Endothelial cell of umbilical vein (primary cell): ENCODE measurements at regions not wholly inside any gene's neighbourhood (a gene's known extent, or its start where the extent isn't known, plus 50 kb on each side); places are given as distances from the start of the nearest gene placed in this dataset.

Experiments
- BruUV-seq: library from RNA; stranded (reverse); fragments of 400-500 nt; replicated peaks from 2 replicates; lab custom pipeline; 2021; lab: Mats Ljungman, UMichigan
- CTCF ChIA-PET: fragments of 300-600, 350-600 bp; sonication (Branson Sonifier 250); formaldehyde crosslinking; loops from one replicate; lab custom pipeline; 2021; ENCODE audit warnings: antibody characterized with exemption, inconsistent platforms; lab: Charles Lee
- POLR2A ChIA-PET: fragments of 300-600, 350-600 bp; sonication (Branson Sonifier 250); formaldehyde crosslinking; loops from one replicate; lab custom pipeline; 2021; ENCODE audit warnings: antibody characterized with exemption, inconsistent platforms; lab: Charles Lee
- DNase-seq: peaks from one replicate; pipeline ENCODE4 v3.0.0-alpha.2; 2011; ENCODE audit warnings: low read depth, low spot score
- FAIRE-seq: peaks from 2 replicates; lab custom pipeline; 2011; peaks lifted over from hg19 to GRCh38; lab: Jason Lieb, UNC
- H2AFZ ChIP-seq: 2 replicates; pipeline ENCODE4 v1.6.0; 2012; ENCODE audit warnings: low read depth, low read length, control low read depth, inconsistent platforms
- H3K27ac ChIP-seq: 2 replicates; pipeline ENCODE4 v1.5.1; 2011; ENCODE audit warnings: low read depth, mild to moderate bottlenecking, control low read depth, low read length, moderate library complexity; ENCODE audit not compliant: insufficient read depth
- H3K27me3 ChIP-seq, 2 experiments: 2 replicates each; pipeline versions ENCODE4 v1.6.0 to v1.6.1; 2011; ENCODE audit warnings: low read length in 2 of 2, mixed read lengths in 1 of 2; ENCODE audit not compliant: control insufficient read depth in 2 of 2, insufficient read depth in 2 of 2
- H3K36me3 ChIP-seq, 2 experiments: 2 replicates in 1 of 2; 3 replicates in 1 of 2; pipeline ENCODE4 v1.5.1; 2011; ENCODE audit warnings: low read length in 2 of 2, mild to moderate bottlenecking in 1 of 2, moderate library complexity in 1 of 2; ENCODE audit not compliant: control insufficient read depth in 2 of 2, insufficient read depth in 2 of 2; ENCODE audit errors: extremely low read depth in 1 of 2
- H3K4me1 ChIP-seq: 3 replicates; pipeline ENCODE4 v1.5.1; 2011; ENCODE audit warnings: mild to moderate bottlenecking, low read length; ENCODE audit not compliant: control insufficient read depth, insufficient read depth; ENCODE audit errors: extremely low read depth
- H3K4me2 ChIP-seq: 2 replicates; pipeline ENCODE4 v1.6.1; 2011; ENCODE audit warnings: low read length, control low read depth, mixed read lengths; ENCODE audit not compliant: insufficient read depth
- H3K4me3 ChIP-seq, 3 experiments: fragments of 200-600 bp in 1 of 3; sonication (generic), shearing (Covaris generic) in 1 of 3; replicated peaks in 1 of 3; 2 replicates each; pipeline ENCODE4 v1.5.1; 2011 to 2016; ENCODE audit warnings: control low read depth in 3 of 3, low read length in 3 of 3, mild to moderate bottlenecking in 2 of 3, inconsistent platforms in 1 of 3, low read depth in 1 of 3, moderate library complexity in 1 of 3; ENCODE audit not compliant: insufficient read depth in 1 of 3
- H3K79me2 ChIP-seq: 2 replicates; pipeline ENCODE4 v1.6.0; 2012; ENCODE audit warnings: low read length, inconsistent platforms; ENCODE audit not compliant: control insufficient read depth, insufficient read depth
- H3K9ac ChIP-seq: replicated peaks from 2 replicates; pipeline ENCODE3; 2011; ENCODE audit warnings: low read length, control low read depth; ENCODE audit not compliant: insufficient read depth; ENCODE audit errors: extremely low read depth
- H3K9me1 ChIP-seq: replicated peaks from 3 replicates; pipeline ENCODE4 v1.6.0; 2011; ENCODE audit warnings: mild to moderate bottlenecking, low read length; ENCODE audit not compliant: control insufficient read depth, insufficient read depth; ENCODE audit errors: extremely low read depth
- H3K9me3 ChIP-seq: replicated peaks from 2 replicates; pipeline ENCODE4 v1.5.1; 2012; ENCODE audit warnings: low read length, inconsistent platforms; ENCODE audit not compliant: control insufficient read depth, insufficient read depth
- H4K20me1 ChIP-seq: replicated peaks from 2 replicates; pipeline ENCODE3; 2011; ENCODE audit warnings: mild to moderate bottlenecking, low read length; ENCODE audit not compliant: control insufficient read depth, insufficient read depth; ENCODE audit errors: extremely low read depth
- EZH2 ChIP-seq: IDR thresholded peaks from 2 replicates; pipeline ENCODE4 v1.6.1; 2012; ENCODE audit warnings: borderline replicate concordance, low read depth, mild to moderate bottlenecking, moderate library complexity, low read length, inconsistent platforms; ENCODE audit not compliant: severe bottlenecking
- FOS ChIP-seq: IDR thresholded peaks from 2 replicates; pipeline ENCODE4 v1.6.1; 2011; ENCODE audit warnings: mild to moderate bottlenecking, low read length, moderate library complexity, borderline replicate concordance; ENCODE audit not compliant: insufficient read depth
- GATA2 ChIP-seq: IDR thresholded peaks from 2 replicates; pipeline ENCODE4 v1.7.0; 2011; ENCODE audit warnings: low read depth, mild to moderate bottlenecking, moderate library complexity, mixed read lengths, low read length; ENCODE audit not compliant: insufficient read length, insufficient read depth
- JUN ChIP-seq: IDR thresholded peaks from 2 replicates; pipeline ENCODE4 v1.6.1; 2011; ENCODE audit warnings: borderline replicate concordance, low read depth; ENCODE audit not compliant: insufficient read length, insufficient read depth
- MYC ChIP-seq: IDR thresholded peaks from one replicate; pipeline ENCODE4 v1.6.1; 2011; ENCODE audit warnings: mild to moderate bottlenecking, low read depth, low read length
- POLR2A ChIP-seq: IDR thresholded peaks from 2 replicates; pipeline ENCODE4 v1.6.1; 2012; ENCODE audit warnings: low read depth, mild to moderate bottlenecking, control low read depth, low read length
- POLR2AphosphoS5 ChIP-seq: IDR thresholded peaks from 2 replicates; pipeline ENCODE4 v1.6.1; 2012; ENCODE audit warnings: low read depth, mild to moderate bottlenecking, control low read depth, low read length, moderate library complexity; ENCODE audit not compliant: insufficient read depth
- dilution Hi-C: fragments of 300-500 bp; cut with MboI; formaldehyde crosslinking; loops from one replicate; pipeline ENCODE4 v1.15.0; 2019; ENCODE audit warnings: low sequenced_read_pairs; ENCODE audit not compliant: extremely low pct_ligation_motif_present
- intact Hi-C: fragments of 100-400 bp; cut with micrococcal nuclease; formaldehyde crosslinking; loops from one replicate; pipeline ENCODE4 v1.10.0; 2022
- TF ChIP-seq, protein P1 (sequence below), 2 donors: IDR thresholded peaks; 1 replicate in 1 of 2; 2 replicates in 1 of 2; pipeline ENCODE4 v1.5.1; 2011; ENCODE audit warnings: low read length in 2 of 2, mild to moderate bottlenecking in 2 of 2, moderate library complexity in 2 of 2, control low read depth in 1 of 2, inconsistent platforms in 1 of 2, low read depth in 1 of 2; ENCODE audit not compliant: insufficient read depth in 1 of 2; ENCODE audit errors: extremely low read depth in 1 of 2
- TF ChIP-seq, protein P2 (sequence below): IDR thresholded peaks from 2 replicates; pipeline ENCODE4 v1.6.1; 2011; ENCODE audit not compliant: insufficient read depth, insufficient read length

DNA sequence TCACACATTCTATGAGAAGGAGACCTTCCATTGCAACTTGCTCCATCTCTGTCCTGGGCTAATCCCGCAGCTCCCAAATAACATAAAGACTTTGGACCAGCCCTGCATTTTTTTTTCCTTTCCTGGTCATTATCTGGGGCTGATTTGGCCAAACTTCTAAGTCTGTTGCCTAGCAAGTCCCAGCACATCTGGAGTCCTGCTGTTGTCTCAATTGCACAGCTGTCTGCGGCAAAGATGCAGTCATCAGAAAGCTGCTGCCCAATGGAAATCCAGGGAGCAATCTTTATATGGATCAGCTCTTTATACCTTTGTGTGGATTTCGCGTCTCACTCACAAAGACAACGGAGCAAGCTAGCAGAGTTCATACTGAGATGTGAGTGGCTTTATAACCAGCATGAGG lies 105.9 kb downstream of the NXPE2 start:
- H3K4me3 ChIP-seq: no peak overlapping the region
- H4K20me1 ChIP-seq: no peaks in the 10 kb centered on the region
- FAIRE-seq (no peak), DNase-seq (no peak)
- H3K9me3 ChIP-seq: no peaks in the 10 kb centered on the region
- H3K9ac ChIP-seq: no peak overlapping the region
- dilution Hi-C loops (no loop called here), intact Hi-C loops (no loop called here)
- H3K27ac ChIP-seq: no peak overlapping the region
- POLR2A ChIA-PET: no interaction called here
- no peaks in the 10 kb centered on the region for H3K36me3 ChIP-seq
- no peaks in the 10 kb centered on the region for H3K79me2 ChIP-seq
- H3K4me1 ChIP-seq: no peaks in the 10 kb centered on the region
- no peaks in the 10 kb centered on the region for H3K27me3 ChIP-seq
- no TSS peak for BruUV-seq
- no peaks in the 10 kb centered on the region for H3K9me1 ChIP-seq
- no peak for TF ChIP-seq POLR2AphosphoS5
- TF ChIP-seq, protein P1, sequence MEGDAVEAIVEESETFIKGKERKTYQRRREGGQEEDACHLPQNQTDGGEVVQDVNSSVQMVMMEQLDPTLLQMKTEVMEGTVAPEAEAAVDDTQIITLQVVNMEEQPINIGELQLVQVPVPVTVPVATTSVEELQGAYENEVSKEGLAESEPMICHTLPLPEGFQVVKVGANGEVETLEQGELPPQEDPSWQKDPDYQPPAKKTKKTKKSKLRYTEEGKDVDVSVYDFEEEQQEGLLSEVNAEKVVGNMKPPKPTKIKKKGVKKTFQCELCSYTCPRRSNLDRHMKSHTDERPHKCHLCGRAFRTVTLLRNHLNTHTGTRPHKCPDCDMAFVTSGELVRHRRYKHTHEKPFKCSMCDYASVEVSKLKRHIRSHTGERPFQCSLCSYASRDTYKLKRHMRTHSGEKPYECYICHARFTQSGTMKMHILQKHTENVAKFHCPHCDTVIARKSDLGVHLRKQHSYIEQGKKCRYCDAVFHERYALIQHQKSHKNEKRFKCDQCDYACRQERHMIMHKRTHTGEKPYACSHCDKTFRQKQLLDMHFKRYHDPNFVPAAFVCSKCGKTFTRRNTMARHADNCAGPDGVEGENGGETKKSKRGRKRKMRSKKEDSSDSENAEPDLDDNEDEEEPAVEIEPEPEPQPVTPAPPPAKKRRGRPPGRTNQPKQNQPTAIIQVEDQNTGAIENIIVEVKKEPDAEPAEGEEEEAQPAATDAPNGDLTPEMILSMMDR (IDR thresholded peaks at IDR 0.05; ENCODE audit: extremely low read depth in 1 of 2, insufficient read depth in 1 of 2, low read depth in 1 of 2, low read length in 2 of 2): no peak
- no peak for TF ChIP-seq GATA2
- TF ChIP-seq JUN: no peak
- TF ChIP-seq MYC: no peak
- no peak for TF ChIP-seq POLR2A
- no peak for TF ChIP-seq FOS
- TF ChIP-seq, protein P2, sequence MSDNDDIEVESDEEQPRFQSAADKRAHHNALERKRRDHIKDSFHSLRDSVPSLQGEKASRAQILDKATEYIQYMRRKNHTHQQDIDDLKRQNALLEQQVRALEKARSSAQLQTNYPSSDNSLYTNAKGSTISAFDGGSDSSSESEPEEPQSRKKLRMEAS: no peak
- TF ChIP-seq EZH2: no peak
- CTCF ChIA-PET: interaction anchor here (2.2 kb wide), 1 partner anchor 9 kb away, joined by 8 read pairs; no protein-coding TSS in a partner anchor
- H2AFZ ChIP-seq: no peak overlapping the region
- no peak overlapping the region for H3K4me2 ChIP-seq
